Neuronal stem cell (in vitro differentiated cells): ENCODE measurements at regions not wholly inside any gene's neighbourhood (a gene's known extent, or its start where the extent isn't known, plus 50 kb on each side); places are given as distances from the start of the nearest gene placed in this dataset.
A peak's percentile ranks its signal among the peaks of the same experiment; 100 is the strongest.

Experiments
- DNase-seq: peaks from one replicate; pipeline ENCODE4 v3.0.0-alpha.2; 2013; ENCODE audit warnings: low spot score
- H2AFZ ChIP-seq: one replicate; pipeline ENCODE4 v1.6.1; 2013; ENCODE audit warnings: mild to moderate bottlenecking, low read length, inconsistent platforms
- H2AK5ac ChIP-seq: 2 replicates; pipeline ENCODE4 v1.6.1; 2013; ENCODE audit warnings: low read depth, mild to moderate bottlenecking, inconsistent platforms, low read length, moderate library complexity, mixed read lengths
- H2BK120ac ChIP-seq: 2 replicates; pipeline ENCODE4 v1.6.1; 2013; ENCODE audit warnings: low read depth, mild to moderate bottlenecking, inconsistent platforms, low read length, moderate library complexity, mixed read lengths
- H2BK12ac ChIP-seq: one replicate; pipeline ENCODE4 v1.6.1; 2013; ENCODE audit warnings: low read length, inconsistent platforms
- H2BK15ac ChIP-seq: 2 replicates; pipeline ENCODE4 v1.6.1; 2013; ENCODE audit warnings: mild to moderate bottlenecking, low read length, inconsistent platforms, mixed read lengths
- H2BK5ac ChIP-seq: one replicate; pipeline ENCODE4 v1.6.1; 2013; ENCODE audit warnings: inconsistent platforms, mild to moderate bottlenecking, low read length, moderate library complexity
- H3K14ac ChIP-seq: one replicate; pipeline ENCODE4 v1.6.1; 2013; ENCODE audit warnings: low read length, inconsistent platforms
- H3K18ac ChIP-seq: 2 replicates; pipeline ENCODE4 v1.6.1; 2013; ENCODE audit warnings: low read length, inconsistent platforms
- H3K23ac ChIP-seq: 2 replicates; pipeline ENCODE4 v1.6.1; 2013; ENCODE audit warnings: low read depth, mild to moderate bottlenecking, mixed read lengths, low read length, inconsistent platforms; ENCODE audit not compliant: poor library complexity
- H3K27ac ChIP-seq: replicated peaks from 3 replicates; pipeline ENCODE4 v1.5.1; 2013; ENCODE audit warnings: low read length, inconsistent platforms
- H3K27me3 ChIP-seq, 3 experiments: 2 replicates each; pipeline ENCODE4 v1.6.1; 2013; ENCODE audit warnings: low read length in 3 of 3, mild to moderate bottlenecking in 2 of 3, inconsistent platforms in 1 of 3, low read depth in 1 of 3, mixed read lengths in 1 of 3, moderate library complexity in 1 of 3; ENCODE audit not compliant: control insufficient read depth in 3 of 3, insufficient read depth in 3 of 3
- H3K36me3 ChIP-seq, 2 donors: replicated peaks in 1 of 2; 2 replicates each; pipeline ENCODE4 v1.6.1; 2013; ENCODE audit warnings: low read length in 2 of 2; ENCODE audit not compliant: control insufficient read depth in 2 of 2, insufficient read depth in 2 of 2
- H3K4ac ChIP-seq: 2 replicates; pipeline ENCODE4 v1.6.1; 2013; ENCODE audit warnings: inconsistent platforms, mild to moderate bottlenecking, low read length, moderate library complexity
- H3K4me1 ChIP-seq, 2 donors: 1 replicate in 1 of 2; 2 replicates in 1 of 2; pipeline ENCODE4 v1.6.1; 2013; ENCODE audit warnings: low read length in 2 of 2, low read depth in 1 of 2; ENCODE audit not compliant: control insufficient read depth in 2 of 2, insufficient read depth in 1 of 2
- H3K4me2 ChIP-seq: one replicate; pipeline ENCODE4 v1.6.1; 2013; ENCODE audit warnings: mild to moderate bottlenecking, low read length, inconsistent platforms; ENCODE audit not compliant: insufficient read depth, poor library complexity, severe bottlenecking
- H3K4me3 ChIP-seq, 2 donors: 2 replicates each; pipeline ENCODE4 v1.5.1; 2013; ENCODE audit warnings: low read length in 2 of 2, mild to moderate bottlenecking in 2 of 2, inconsistent platforms in 1 of 2, moderate library complexity in 1 of 2
- H3K79me1 ChIP-seq: one replicate; pipeline ENCODE4 v1.6.1; 2013; ENCODE audit warnings: low read depth, mild to moderate bottlenecking, inconsistent platforms, low read length, moderate library complexity
- H3K9ac ChIP-seq: one replicate; pipeline ENCODE4 v1.6.1; 2013; ENCODE audit warnings: mild to moderate bottlenecking, low read depth, low read length, inconsistent platforms; ENCODE audit not compliant: poor library complexity
- H3K9me3 ChIP-seq, 2 donors: replicated peaks in 1 of 2; 2 replicates each; pipeline versions ENCODE3 to v1.6.1; 2013; ENCODE audit warnings: low read length in 2 of 2, mild to moderate bottlenecking in 2 of 2, inconsistent platforms in 1 of 2, low read depth in 1 of 2, mixed read lengths in 1 of 2, moderate library complexity in 1 of 2; ENCODE audit not compliant: control insufficient read depth in 2 of 2, insufficient read depth in 1 of 2
- H4K8ac ChIP-seq: one replicate; pipeline ENCODE4 v1.6.1; 2013; ENCODE audit warnings: low read depth, mild to moderate bottlenecking, inconsistent platforms, low read length, moderate library complexity
- H4K91ac ChIP-seq: one replicate; pipeline ENCODE4 v1.6.1; 2013; ENCODE audit warnings: low read length, low read depth, mild to moderate bottlenecking, inconsistent platforms; ENCODE audit not compliant: poor library complexity
- WGBS, 2 donors: extraction: QIAGEN DNeasy Blood & Tissue Kit; methylation state at CpG; one replicate each; pipeline ENCODE4 v1.1.7; 2013; ENCODE audit warnings: missing lambda C conversion rate in 2 of 2, mixed read lengths in 1 of 2; ENCODE audit not compliant: insufficient read length in 2 of 2, insufficient replicate concordance in 1 of 2; ENCODE audit errors: extremely low coverage in 2 of 2; 5-methylcytosine and 5-hydroxymethylcytosine counted together

DNA sequence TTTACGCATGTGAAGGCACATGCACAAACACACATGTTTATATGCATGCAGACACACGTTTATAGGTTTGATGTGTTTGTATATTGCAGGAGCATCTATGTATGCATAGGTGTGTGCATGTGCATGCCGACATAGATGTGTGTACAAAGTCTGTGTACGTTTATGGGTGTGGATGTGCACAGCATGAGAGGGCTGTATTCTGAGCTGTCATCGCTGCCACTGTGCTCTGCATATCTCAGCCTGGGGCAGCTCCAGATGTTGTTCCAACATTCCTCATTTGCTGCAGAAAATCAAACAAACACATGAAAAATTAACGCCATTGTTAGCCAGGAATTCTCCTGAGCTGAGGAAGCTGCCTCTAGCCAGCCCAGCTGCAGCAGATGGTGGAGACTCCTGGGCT is 132.3 kb upstream of the CSF3R start:
- no peak overlapping the region for H3K18ac ChIP-seq

DNA sequence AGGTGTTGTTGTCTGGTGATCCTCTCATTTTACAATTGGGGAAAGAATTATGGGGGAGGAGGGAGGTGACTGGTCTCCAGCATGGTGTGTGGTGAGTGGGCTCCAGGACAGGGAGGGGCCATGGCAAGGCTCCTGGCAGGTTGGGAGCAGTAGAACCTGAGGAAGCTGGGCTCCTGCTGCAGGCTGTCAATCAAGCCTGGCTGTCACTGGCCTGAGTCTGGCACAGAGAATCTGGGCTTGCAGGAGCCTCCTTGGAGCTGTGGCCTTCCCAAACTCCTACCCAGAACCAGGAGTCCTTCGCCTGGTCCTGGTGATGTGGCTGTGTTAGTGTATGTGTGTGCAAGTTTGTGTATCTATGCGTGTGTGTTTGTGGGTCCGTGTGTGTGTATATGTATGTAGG is 131.9 kb upstream of the CSF3R start:
- Histone ChIP-seq H3K4me2 (no peak overlapping the region), H3K23ac (peak overlapping the region; percentile 8), H3K4me1 (no peaks in the 10 kb centered on the region), H2AK5ac (no peak overlapping the region), H2BK12ac (no peak overlapping the region), H3K79me1 (no peaks in the 10 kb centered on the region), H2BK120ac (no peak overlapping the region), H3K18ac (no peak overlapping the region), H4K91ac (no peak overlapping the region), H3K4ac (no peak overlapping the region), H3K4me3 (no peak overlapping the region), H2BK15ac (no peak overlapping the region), H2AFZ (no peak overlapping the region), H3K27me3 (no peaks in the 10 kb centered on the region), H4K8ac (no peak overlapping the region), H3K9me3 (no peaks in the 10 kb centered on the region), H3K14ac (no peak overlapping the region), H3K27ac (no peak overlapping the region), H3K36me3 (no peaks in the 10 kb centered on the region), H3K9ac (no peak overlapping the region), H2BK5ac (no peak overlapping the region)
- DNase-seq = no peak
- no CpG with 5 or more reads among the region's 3 CpGs for WGBS, 2 donors

More for the DNA sequence above, 132.3 kb upstream of the CSF3R start:
- Histone ChIP-seq H3K36me3 (no peaks in the 10 kb centered on the region), H3K27me3 (no peaks in the 10 kb centered on the region), H3K79me1 (no peaks in the 10 kb centered on the region), H3K9me3 (no peaks in the 10 kb centered on the region), H3K4ac (no peak overlapping the region), H4K8ac (no peak overlapping the region), H3K4me2 (no peak overlapping the region), H3K4me1 (no peaks in the 10 kb centered on the region), H2BK120ac (no peak overlapping the region), H3K9ac (no peak overlapping the region), H3K27ac (no peak overlapping the region), H2BK15ac (no peak overlapping the region), H3K23ac (no peak overlapping the region), H2AK5ac (no peak overlapping the region), H3K14ac (no peak overlapping the region), H4K91ac (no peak overlapping the region), H2BK5ac (no peak overlapping the region), H2AFZ (no peak overlapping the region), H3K4me3 (no peak overlapping the region), H2BK12ac (no peak overlapping the region)
- WGBS, 2 donors = no CpG with 5 or more reads among the region's 6 CpGs
- no peak for DNase-seq

DNA sequence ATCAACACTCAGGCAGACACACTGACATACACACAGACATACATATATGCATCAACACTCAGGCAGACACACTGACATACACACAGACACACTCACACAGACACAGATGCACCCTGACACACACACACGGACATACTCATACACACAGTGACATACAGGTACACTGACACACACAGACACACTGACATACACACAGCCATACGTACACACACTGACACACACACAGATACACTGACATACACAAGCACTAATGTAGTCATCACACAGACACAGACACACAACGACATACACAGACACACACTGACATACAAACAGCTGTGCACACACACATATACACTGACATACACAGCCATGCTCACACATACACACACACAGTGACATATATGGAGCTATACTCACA is 131.0 kb upstream of the CSF3R start:
- Histone ChIP-seq H3K14ac (peak overlapping the region; percentile 32), H3K36me3 (no peaks in the 10 kb centered on the region), H2AFZ (no peak overlapping the region), H2BK15ac (no peak overlapping the region), H3K27me3 (no peaks in the 10 kb centered on the region), H2AK5ac (no peak overlapping the region), H3K4me1 (no peaks in the 10 kb centered on the region), H4K91ac (no peak overlapping the region), H3K4ac (peak overlapping the region; percentile 66), H3K23ac (peak overlapping the region; percentile 48), H3K18ac (no peak overlapping the region), H3K27ac (no peak overlapping the region), H2BK120ac (no peak overlapping the region), H3K4me3 (peak overlapping the region in 1 of 2 donors; percentile 50), H3K9ac (peak overlapping the region; percentile 64), H4K8ac (no peak overlapping the region), H2BK5ac (no peak overlapping the region), H3K79me1 (no peaks in the 10 kb centered on the region), H3K9me3 (no peaks in the 10 kb centered on the region), H2BK12ac (no peak overlapping the region), H3K4me2 (no peak overlapping the region)
- no peak for DNase-seq
- no CpG with 5 or more reads among the region's 3 CpGs for WGBS, 2 donors

DNA sequence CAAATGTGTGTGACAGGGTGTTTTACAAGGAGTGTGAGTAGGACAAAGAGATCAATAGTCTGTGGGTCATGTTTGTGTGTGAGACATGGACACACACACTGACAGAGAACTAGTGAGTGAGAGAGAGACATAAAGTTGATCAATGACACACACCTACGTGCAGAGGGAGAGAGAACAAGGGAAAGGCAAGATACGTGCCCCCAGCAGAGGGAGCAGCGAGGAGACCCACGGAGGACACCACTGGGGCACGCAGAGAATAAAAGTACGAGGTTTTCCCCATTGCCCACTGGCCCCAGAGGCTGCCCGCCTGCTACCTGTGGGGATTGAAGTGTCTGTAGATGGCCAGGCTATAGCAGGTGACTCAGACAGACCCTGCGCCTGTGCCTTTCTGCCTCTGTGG is 130.2 kb upstream of the CSF3R start:
- no peak for DNase-seq
- no peaks in the 10 kb centered on the region for H3K27me3 ChIP-seq
- H3K79me1 ChIP-seq = no peaks in the 10 kb centered on the region
- H3K23ac ChIP-seq = no peak overlapping the region
- H3K36me3 ChIP-seq = no peaks in the 10 kb centered on the region
- no peak overlapping the region for H3K14ac ChIP-seq
- H3K9ac ChIP-seq = no peak overlapping the region
- no peak overlapping the region for H3K4ac ChIP-seq
- H3K4me2 ChIP-seq = no peak overlapping the region
- peak overlapping the region; percentile 24 for H3K18ac ChIP-seq
- peak overlapping the region; percentile 42 for H2AK5ac ChIP-seq
- H4K8ac ChIP-seq = no peak overlapping the region
- H2BK12ac ChIP-seq = no peak overlapping the region
- no peak overlapping the region for H2AFZ ChIP-seq
- H3K4me1 ChIP-seq = no peaks in the 10 kb centered on the region
- H2BK120ac ChIP-seq = no peak overlapping the region
- H3K9me3 ChIP-seq = no peaks in the 10 kb centered on the region
- no peak overlapping the region for H4K91ac ChIP-seq
- no peak overlapping the region for H2BK15ac ChIP-seq
- WGBS, 2 donors = no CpG with 5 or more reads among the region's 8 CpGs
- H3K4me3 ChIP-seq = no peak overlapping the region
- no peak overlapping the region for H2BK5ac ChIP-seq
- H3K27ac ChIP-seq = no peak overlapping the region
